ENCODE measurements at regions not wholly inside any gene's neighbourhood (a gene's known extent, or its start where the extent isn't known, plus 50 kb on each side); places are given as distances from the start of the nearest gene placed in this dataset.

GRCh38 chr10:10431422-10432066 lies 586.1 kb upstream of the CELF2 start:
- DNase-seq = no peak
- Mint-ChIP-seq H3K9me3 (peaks cover 0 to 8% of the 10 kb centered on the region in 2 donors), H3K27me3 (no peaks in the 10 kb centered on the region), H3K27ac (no peak overlapping the region), H3K4me1 (no peaks in the 10 kb centered on the region), H3K4me3 (no peak overlapping the region)
- no peak for ATAC-seq

GRCh38 chr10:10432296-10433035 lies 585.2 kb upstream of the CELF2 start:
- DNase-seq (no peak), ATAC-seq (no peak)
- Mint-ChIP-seq H3K27ac (no peak overlapping the region), H3K9me3 (peaks cover 0 to 8% of the 10 kb centered on the region in 2 donors), H3K4me1 (no peaks in the 10 kb centered on the region), H3K4me3 (no peak overlapping the region), H3K27me3 (no peaks in the 10 kb centered on the region)

DNA sequence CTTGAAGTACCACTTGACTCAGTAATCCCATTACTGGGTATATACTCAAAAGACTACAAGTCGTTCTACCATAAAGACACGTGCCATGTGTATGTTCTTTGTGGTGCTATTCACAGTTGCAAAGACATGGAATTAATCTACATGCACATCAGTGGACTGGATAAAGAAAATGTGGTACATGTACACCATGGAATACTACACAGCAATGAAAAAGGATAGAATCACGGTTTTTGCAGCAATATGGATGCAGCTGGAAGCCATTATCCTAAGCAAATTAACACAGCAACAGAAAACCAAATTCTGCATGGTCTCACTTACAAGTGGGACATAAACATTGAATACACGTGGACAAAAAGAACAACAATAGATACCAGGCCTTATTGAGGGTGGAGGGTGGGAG lies 583.4 kb upstream of the CELF2 start:
- no peak for ATAC-seq
- H3K27ac Mint-ChIP-seq = no peak overlapping the region
- no peaks in the 10 kb centered on the region for H3K4me1 Mint-ChIP-seq
- H3K4me3 Mint-ChIP-seq = no peak overlapping the region
- peaks cover 0 to 8% of the 10 kb centered on the region in 2 donors for H3K9me3 Mint-ChIP-seq
- no peak for DNase-seq
- no peaks in the 10 kb centered on the region for H3K27me3 Mint-ChIP-seq

DNA sequence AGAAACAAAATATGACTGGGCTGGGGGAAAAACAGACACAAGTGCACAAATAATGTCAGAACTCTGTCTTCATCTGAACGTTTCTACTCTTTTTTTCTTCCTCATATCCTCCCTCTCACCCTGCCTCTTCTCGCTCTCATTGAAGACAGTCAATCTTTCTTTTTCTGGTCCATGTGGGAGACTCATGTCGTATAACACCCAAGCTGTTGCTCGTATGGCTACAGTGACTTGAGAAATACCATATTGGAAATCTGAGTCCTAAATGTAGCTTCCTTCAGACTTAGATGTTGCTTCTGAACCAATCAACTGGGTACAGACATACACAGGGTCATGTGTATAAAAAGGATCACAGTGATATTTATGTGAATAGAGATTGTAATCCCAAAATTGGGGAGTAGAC lies 579.8 kb upstream of the CELF2 start:
- no peak overlapping the region for H3K27ac Mint-ChIP-seq
- DNase-seq = no peak
- H3K27me3 Mint-ChIP-seq = no peaks in the 10 kb centered on the region
- H3K9me3 Mint-ChIP-seq = peaks cover 0 to 8% of the 10 kb centered on the region in 2 donors
- no peak overlapping the region for H3K4me3 Mint-ChIP-seq
- no peaks in the 10 kb centered on the region for H3K4me1 Mint-ChIP-seq
- no peak for ATAC-seq

DNA sequence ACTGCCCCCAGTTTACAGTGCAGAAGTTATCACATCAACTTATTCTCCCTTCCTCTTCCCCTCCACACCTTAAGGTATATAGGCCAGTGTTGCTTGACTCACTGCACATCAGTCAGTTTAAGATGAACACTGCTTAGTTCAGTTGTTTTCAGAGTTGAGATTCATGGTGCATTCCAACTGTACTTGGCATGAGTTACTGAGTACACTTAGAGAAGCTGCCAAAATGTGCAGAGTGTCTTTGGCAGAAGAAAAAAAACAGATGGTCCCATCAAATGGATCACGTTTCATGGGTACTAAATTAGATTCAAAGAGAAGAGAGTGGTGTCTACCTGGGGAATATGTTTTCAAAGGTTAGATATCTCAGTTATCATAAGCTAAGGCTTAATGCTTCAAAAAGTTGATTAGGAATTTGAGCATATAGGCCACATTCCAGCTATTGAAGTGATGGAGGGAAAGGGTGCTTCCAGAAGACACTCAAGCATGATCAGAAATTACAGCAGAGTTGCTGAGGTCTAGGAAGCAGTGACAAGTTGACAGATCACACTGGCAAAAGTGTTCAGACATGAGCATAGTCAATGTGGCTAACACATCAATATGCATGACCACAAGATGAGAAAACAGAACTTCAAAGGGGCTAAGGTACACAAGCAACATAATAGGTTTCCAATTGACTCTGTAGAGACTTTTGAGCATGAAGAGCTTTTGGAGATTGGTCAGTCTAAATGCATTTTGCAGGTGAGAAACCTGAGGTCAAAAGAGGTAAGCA lies 579.2 kb upstream of the CELF2 start:
- Mint-ChIP-seq H3K4me1 (no peaks in the 10 kb centered on the region), H3K27me3 (no peaks in the 10 kb centered on the region), H3K4me3 (no peak overlapping the region), H3K27ac (no peak overlapping the region), H3K9me3 (peaks cover 0 to 8% of the 10 kb centered on the region in 2 donors)
- DNase-seq (no peak), ATAC-seq (no peak)

DNA sequence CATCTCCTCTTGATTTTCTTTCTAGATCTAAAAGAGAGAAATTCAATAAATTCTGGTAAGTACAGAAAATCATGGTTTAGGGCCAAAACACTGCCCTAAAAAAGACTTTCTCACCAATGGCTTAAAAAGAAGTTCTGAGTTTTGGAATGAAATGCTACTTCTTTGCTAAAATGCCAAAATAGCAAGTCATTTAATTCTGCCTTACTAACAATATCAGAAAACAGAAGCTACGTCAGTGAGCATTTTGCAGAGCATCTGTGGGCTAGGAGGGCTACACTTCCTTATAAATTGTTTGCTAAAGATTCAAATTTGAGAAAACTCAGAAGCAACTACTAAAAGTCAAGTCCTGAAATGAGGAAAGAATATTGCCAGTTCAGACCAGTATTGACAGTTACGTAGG lies 560.8 kb upstream of the CELF2 start:
- Mint-ChIP-seq H3K27ac (no peak overlapping the region), H3K4me1 (no peaks in the 10 kb centered on the region), H3K9me3 (no peaks in the 10 kb centered on the region), H3K27me3 (no peaks in the 10 kb centered on the region), H3K4me3 (no peak overlapping the region)
- ATAC-seq (no peak), DNase-seq (no peak)

DNA sequence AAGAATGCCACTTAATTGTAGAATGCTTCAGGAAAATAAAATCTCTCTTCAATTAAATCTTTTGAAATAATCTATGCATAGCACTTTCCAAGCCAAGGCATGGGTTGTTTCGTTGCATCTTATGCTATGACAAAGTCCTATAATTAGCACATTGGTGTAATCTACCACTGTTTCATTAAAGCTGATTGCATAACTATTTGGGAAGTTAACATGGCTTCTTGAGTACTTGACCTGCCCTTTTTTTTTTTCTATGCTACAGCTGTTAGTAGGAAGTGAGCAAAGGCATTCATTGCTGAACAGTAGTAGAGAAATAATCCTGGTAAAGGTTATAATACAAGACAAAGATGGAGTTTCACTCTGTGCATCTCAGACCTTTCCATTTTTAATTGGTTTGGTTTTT lies 557.2 kb upstream of the CELF2 start:
- no peaks in the 10 kb centered on the region for H3K4me1 Mint-ChIP-seq
- H3K9me3 Mint-ChIP-seq = no peaks in the 10 kb centered on the region
- no peak overlapping the region for H3K27ac Mint-ChIP-seq
- no peak overlapping the region for H3K4me3 Mint-ChIP-seq
- ATAC-seq (no peak), DNase-seq (no peak)
- H3K27me3 Mint-ChIP-seq = no peaks in the 10 kb centered on the region

- DNase-seq = no peak
- H3K4me1 Mint-ChIP-seq = no peaks in the 10 kb centered on the region
- no peak for ATAC-seq
- H3K27me3 Mint-ChIP-seq = no peaks in the 10 kb centered on the region
- H3K4me3 Mint-ChIP-seq = no peak overlapping the region
- no peaks in the 10 kb centered on the region for H3K9me3 Mint-ChIP-seq
- H3K27ac Mint-ChIP-seq = no peak overlapping the region
These were observed 555.3 kb upstream of the CELF2 start for GRCh38 chr10:10462151-10462941.

- ATAC-seq (no peak), DNase-seq (no peak)
These were observed 545.9 kb upstream of the CELF2 start for GRCh38 chr10:10471758-10472157.

DNA sequence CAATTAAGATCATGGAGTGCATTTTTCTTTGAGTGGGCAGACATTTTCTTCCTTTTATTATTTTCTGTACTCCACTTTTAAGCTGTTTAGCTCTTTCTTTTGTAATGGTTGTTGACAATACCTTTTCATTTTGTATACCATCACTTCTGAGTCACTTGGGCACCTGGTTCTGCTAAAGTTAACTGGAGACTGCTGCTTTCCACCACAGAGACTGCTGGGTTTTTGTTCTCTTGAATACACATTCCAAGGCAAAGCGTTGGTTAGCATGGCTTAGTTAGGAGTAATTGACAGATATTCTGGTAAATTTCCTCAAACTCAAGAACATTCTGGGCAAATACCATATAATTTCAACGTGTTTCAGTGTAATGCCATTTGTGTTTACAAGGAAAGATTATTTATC lies 541.9 kb upstream of the CELF2 start:
- Mint-ChIP-seq H3K27ac (no peak overlapping the region), H3K4me1 (no peaks in the 10 kb centered on the region), H3K9me3 (peaks cover 0 to 11% of the 10 kb centered on the region in 2 donors), H3K4me3 (no peak overlapping the region), H3K27me3 (peaks cover 21% of the 10 kb centered on the region)
- DNase-seq (no peak), ATAC-seq (no peak)

More at GRCh38 chr10:10471758-10472157, 545.9 kb upstream of the CELF2 start:
- Mint-ChIP-seq H3K4me1 (no peaks in the 10 kb centered on the region), H3K4me3 (no peak overlapping the region), H3K9me3 (peaks cover 0 to 11% of the 10 kb centered on the region in 2 donors), H3K27ac (no peak overlapping the region), H3K27me3 (peaks cover 7% of the 10 kb centered on the region)

GRCh38 chr10:10477844-10478243 lies 539.8 kb upstream of the CELF2 start:
- Mint-ChIP-seq H3K27me3 (peaks cover 20% of the 10 kb centered on the region), H3K27ac (no peak overlapping the region), H3K4me1 (no peaks in the 10 kb centered on the region), H3K4me3 (no peak overlapping the region), H3K9me3 (peaks cover 0 to 5% of the 10 kb centered on the region in 2 donors)
- no peak for DNase-seq
- no peak for ATAC-seq

- Mint-ChIP-seq H3K9me3 (no peaks in the 10 kb centered on the region), H3K4me1 (no peaks in the 10 kb centered on the region), H3K27ac (no peak overlapping the region), H3K4me3 (no peak overlapping the region), H3K27me3 (peaks cover 27% of the 10 kb centered on the region)
- ATAC-seq (no peak), DNase-seq (no peak)
These were observed 538.2 kb upstream of the CELF2 start for GRCh38 chr10:10479465-10479864.

GRCh38 chr10:10482613-10483012 lies 535.1 kb upstream of the CELF2 start:
- Mint-ChIP-seq H3K4me1 (no peaks in the 10 kb centered on the region), H3K27ac (no peak overlapping the region), H3K27me3 (peaks cover 28% of the 10 kb centered on the region), H3K4me3 (no peak overlapping the region), H3K9me3 (no peaks in the 10 kb centered on the region)
- no peak for DNase-seq
- no peak for ATAC-seq

GRCh38 chr10:10489076-10489475 lies 528.6 kb upstream of the CELF2 start:
- no peak for ATAC-seq

GRCh38 chr10:10489805-10490571 lies 527.7 kb upstream of the CELF2 start:
- ATAC-seq = no peak
- Mint-ChIP-seq H3K27ac (no peak overlapping the region), H3K4me1 (no peaks in the 10 kb centered on the region), H3K27me3 (peaks cover 26% of the 10 kb centered on the region), H3K9me3 (no peaks in the 10 kb centered on the region), H3K4me3 (no peak overlapping the region)
- DNase-seq = no peak

More at GRCh38 chr10:10489076-10489475, 528.6 kb upstream of the CELF2 start:
- no peaks in the 10 kb centered on the region for H3K4me1 Mint-ChIP-seq
- H3K4me3 Mint-ChIP-seq = no peak overlapping the region
- H3K27ac Mint-ChIP-seq = no peak overlapping the region
- DNase-seq = no peak
- peaks cover 32% of the 10 kb centered on the region for H3K27me3 Mint-ChIP-seq
- no peaks in the 10 kb centered on the region for H3K9me3 Mint-ChIP-seq
